Activated CD8-positive, alpha-beta memory T cell treated with anti-CD3 and anti-CD28 coated beads, Interleukin-2, amount 10 ng/mL, durations not matched to agents 7 days and 5 days (primary cell): ENCODE measurements at regions not wholly inside any gene's neighbourhood (a gene's known extent, or its start where the extent isn't known, plus 50 kb on each side); places are given as distances from the start of the nearest gene placed in this dataset.
"Not testable (repeated sequence)": the region's sequence is repeated elsewhere in the genome, so short reads cannot be mapped to it uniquely, and the experiment has no call there.

ENCODE experiments used
- ATAC-seq: fragments of 150-1000 bp; cut with Tn5 transposase; one replicate; pipeline ENCODE4 v1.10.0; 2021; ENCODE audit warnings: moderate library complexity
- CTCF ChIA-PET: fragments of 350-600 bp; sonication (Branson Sonifier 250); formaldehyde crosslinking; loops from one replicate; lab custom pipeline; 2021; ENCODE audit warnings: antibody characterized with exemption; lab: Charles Lee
- DNase-seq: peaks from one replicate; pipeline ENCODE4 v3.0.0-alpha.2; 2020
- H3K27ac Mint-ChIP-seq: one replicate; pipeline ENCODE4 v1.8.0; 2021; ENCODE audit warnings: mild to moderate bottlenecking, mixed read lengths
- H3K27me3 Mint-ChIP-seq: one replicate; pipeline ENCODE4 v1.8.0; 2021; ENCODE audit warnings: mixed read lengths
- H3K36me3 Mint-ChIP-seq: one replicate; pipeline ENCODE4 v1.8.0; 2021; ENCODE audit warnings: mild to moderate bottlenecking, mixed read lengths
- H3K4me1 Mint-ChIP-seq: one replicate; pipeline ENCODE4 v1.8.0; 2021; ENCODE audit warnings: mixed read lengths
- H3K4me3 Mint-ChIP-seq: one replicate; pipeline ENCODE4 v1.8.0; 2021; ENCODE audit warnings: mild to moderate bottlenecking, moderate library complexity, mixed read lengths
- H3K9me3 Mint-ChIP-seq: one replicate; pipeline ENCODE4 v1.8.0; 2022; ENCODE audit warnings: low read depth, mixed read lengths

- H3K4me1 Mint-ChIP-seq, result no peaks in the 10 kb centered on the region
- CTCF ChIA-PET, result no interaction called here
- H3K27me3 Mint-ChIP-seq, result peaks cover 30% of the 10 kb centered on the region
- no peak overlapping the region for H3K4me3 Mint-ChIP-seq
- no peak for DNase-seq
- no peak for ATAC-seq
- no peak overlapping the region for H3K27ac Mint-ChIP-seq
- peaks cover 3% of the 10 kb centered on the region for H3K9me3 Mint-ChIP-seq
- peaks cover 3% of the 10 kb centered on the region for H3K36me3 Mint-ChIP-seq
These were observed 123.9 kb upstream of the IER5L start for GRCh38 chr9:129301941-129302340.

GRCh38 chr9:129296195-129296594 is 118.1 kb upstream of the IER5L start:
- H3K4me1 Mint-ChIP-seq, H3K27ac Mint-ChIP-seq, H3K4me3 Mint-ChIP-seq, H3K36me3 Mint-ChIP-seq, ATAC-seq, H3K9me3 Mint-ChIP-seq: not testable (repeated sequence)
- CTCF ChIA-PET, result interaction anchor here (0.6 to 1.0 kb wide), 2 partner anchors 153 to 256 kb away, joined by 3 read pairs; no protein-coding TSS in a partner anchor
- DNase-seq, result peak; percentile 14
- peaks cover 26% of the 10 kb centered on the region for H3K27me3 Mint-ChIP-seq

- DNase-seq (peak; percentile 32), ATAC-seq (no peak)
- no peaks in the 10 kb centered on the region for H3K4me1 Mint-ChIP-seq
- no peak overlapping the region for H3K27ac Mint-ChIP-seq
- peaks cover 9% of the 10 kb centered on the region for H3K27me3 Mint-ChIP-seq
- no peak overlapping the region for H3K4me3 Mint-ChIP-seq
- CTCF ChIA-PET, result interaction anchor here (1.4 kb wide), 1 partner anchor 17 kb away, joined by 3 read pairs; no protein-coding TSS in a partner anchor
- H3K9me3 Mint-ChIP-seq, result peaks cover 5% of the 10 kb centered on the region
- H3K36me3 Mint-ChIP-seq, result no peaks in the 10 kb centered on the region
These were observed 113.0 kb upstream of the IER5L start for GRCh38 chr9:129291041-129291501.

- Mint-ChIP-seq H3K4me1 (no peaks in the 10 kb centered on the region), H3K9me3 (peaks cover 3% of the 10 kb centered on the region), H3K27ac (no peak overlapping the region), H3K4me3 (no peak overlapping the region), H3K36me3 (no peaks in the 10 kb centered on the region), H3K27me3 (peaks cover 9% of the 10 kb centered on the region)
- ATAC-seq (no peak), DNase-seq (peak; percentile 4)
- CTCF ChIA-PET, result interaction anchor here (1.4 kb wide), 1 partner anchor 17 kb away, joined by 3 read pairs; no protein-coding TSS in a partner anchor
These were observed 112.5 kb upstream of the IER5L start for GRCh38 chr9:129290606-129291005.

- DNase-seq (peak; percentile 31), ATAC-seq (no peak)
- H3K4me3 Mint-ChIP-seq, result no peak overlapping the region
- no peaks in the 10 kb centered on the region for H3K36me3 Mint-ChIP-seq
- CTCF ChIA-PET, result interaction anchor here (1.4 kb wide), 1 partner anchor 18 kb away, joined by 3 read pairs; no protein-coding TSS in a partner anchor
- no peak overlapping the region for H3K27ac Mint-ChIP-seq
- peaks cover 9% of the 10 kb centered on the region for H3K27me3 Mint-ChIP-seq
- H3K4me1 Mint-ChIP-seq, result no peaks in the 10 kb centered on the region
- H3K9me3 Mint-ChIP-seq, result no peaks in the 10 kb centered on the region
These were observed 111.8 kb upstream of the IER5L start for GRCh38 chr9:129289883-129290282.

- no peaks in the 10 kb centered on the region for H3K36me3 Mint-ChIP-seq
- H3K27ac Mint-ChIP-seq, result no peak overlapping the region
- peaks cover 6% of the 10 kb centered on the region for H3K27me3 Mint-ChIP-seq
- no peaks in the 10 kb centered on the region for H3K4me1 Mint-ChIP-seq
- no peak overlapping the region for H3K4me3 Mint-ChIP-seq
- no peaks in the 10 kb centered on the region for H3K9me3 Mint-ChIP-seq
- DNase-seq (peak; percentile 36), ATAC-seq (no peak)
- CTCF ChIA-PET, result no interaction called here
These were observed 111.2 kb upstream of the IER5L start for GRCh38 chr9:129289131-129289731.

- H3K27me3 Mint-ChIP-seq, result peaks cover 6% of the 10 kb centered on the region
- H3K27ac Mint-ChIP-seq, result no peak overlapping the region
- H3K9me3 Mint-ChIP-seq, result no peaks in the 10 kb centered on the region
- no peaks in the 10 kb centered on the region for H3K4me1 Mint-ChIP-seq
- ATAC-seq, result no peak
- no peaks in the 10 kb centered on the region for H3K36me3 Mint-ChIP-seq
- DNase-seq, result peak; percentile 31
- no peak overlapping the region for H3K4me3 Mint-ChIP-seq
- CTCF ChIA-PET, result no interaction called here
These were observed 109.7 kb upstream of the IER5L start for GRCh38 chr9:129287619-129288305.

- Mint-ChIP-seq H3K4me1 (no peaks in the 10 kb centered on the region), H3K9me3 (no peaks in the 10 kb centered on the region), H3K27me3 (peaks cover 6% of the 10 kb centered on the region), H3K27ac (no peak overlapping the region), H3K4me3 (no peak overlapping the region), H3K36me3 (no peaks in the 10 kb centered on the region)
- CTCF ChIA-PET, result interaction anchor here (1.1 kb wide), 1 partner anchor 13 kb away, joined by 3 read pairs; no protein-coding TSS in a partner anchor
- ATAC-seq, result no peak
- peak; percentile 35 for DNase-seq
These were observed 108.1 kb upstream of the IER5L start for GRCh38 chr9:129285979-129286772.

- peaks cover 2% of the 10 kb centered on the region for H3K27me3 Mint-ChIP-seq
- CTCF ChIA-PET, result no interaction called here
- DNase-seq, result peak; percentile 31
- no peaks in the 10 kb centered on the region for H3K4me1 Mint-ChIP-seq
- no peak overlapping the region for H3K4me3 Mint-ChIP-seq
- H3K9me3 Mint-ChIP-seq, result no peaks in the 10 kb centered on the region
- ATAC-seq, result no peak
- no peak overlapping the region for H3K27ac Mint-ChIP-seq
- H3K36me3 Mint-ChIP-seq, result no peaks in the 10 kb centered on the region
These were observed 107.3 kb upstream of the IER5L start for GRCh38 chr9:129285382-129285781.

- H3K27ac Mint-ChIP-seq, result no peak overlapping the region
- no peaks in the 10 kb centered on the region for H3K4me1 Mint-ChIP-seq
- H3K9me3 Mint-ChIP-seq, result no peaks in the 10 kb centered on the region
- DNase-seq (peak; percentile 31), ATAC-seq (no peak)
- no peaks in the 10 kb centered on the region for H3K36me3 Mint-ChIP-seq
- CTCF ChIA-PET, result no interaction called here
- H3K4me3 Mint-ChIP-seq, result no peak overlapping the region
- no peaks in the 10 kb centered on the region for H3K27me3 Mint-ChIP-seq
These were observed 106.7 kb upstream of the IER5L start for GRCh38 chr9:129284607-129285291.

GRCh38 chr9:129283705-129284606 is 105.9 kb upstream of the IER5L start:
- Mint-ChIP-seq H3K9me3 (no peaks in the 10 kb centered on the region), H3K4me1 (no peaks in the 10 kb centered on the region), H3K4me3 (no peak overlapping the region), H3K27me3 (no peaks in the 10 kb centered on the region), H3K36me3 (no peaks in the 10 kb centered on the region), H3K27ac (no peak overlapping the region)
- CTCF ChIA-PET, result no interaction called here
- DNase-seq (peak; percentile 33), ATAC-seq (no peak)

GRCh38 chr9:129283291-129283691 is 105.2 kb upstream of the IER5L start:
- CTCF ChIA-PET, result no interaction called here

More at GRCh38 chr9:129283291-129283691, 105.2 kb upstream of the IER5L start:
- Mint-ChIP-seq H3K27me3 (no peaks in the 10 kb centered on the region), H3K36me3 (no peaks in the 10 kb centered on the region), H3K4me1 (no peaks in the 10 kb centered on the region), H3K4me3 (no peak overlapping the region), H3K27ac (no peak overlapping the region), H3K9me3 (no peaks in the 10 kb centered on the region)
- DNase-seq (peak; percentile 11), ATAC-seq (no peak)
